Common myeloid progenitor, CD34-positive (primary cell): ENCODE measurements at regions not wholly inside any gene's neighbourhood (a gene's known extent, or its start where the extent isn't known, plus 50 kb on each side); places are given as distances from the start of the nearest gene placed in this dataset.

Source experiments
- CTCF ChIA-PET: fragments of 350-600 bp; sonication (Branson Sonifier 250); formaldehyde crosslinking; loops from one replicate; lab custom pipeline; 2021; ENCODE audit warnings: antibody characterized with exemption; lab: Charles Lee
- POLR2A ChIA-PET: fragments of 350-600 bp; sonication (Branson Sonifier 250); formaldehyde crosslinking; loops from one replicate; lab custom pipeline; 2021; ENCODE audit warnings: antibody characterized with exemption; lab: Charles Lee
- DNase-seq, 3 donors: peaks; one replicate each; pipeline versions ENCODE4 v3.0.0 to v3.0.0-alpha.2; 2013
- H3K27ac ChIP-seq, 2 experiments: 1 replicate in 1 of 2; 2 replicates in 1 of 2; pipeline ENCODE4 v1.7.0; 2013; ENCODE audit warnings: inconsistent platforms in 2 of 2, low read length in 2 of 2, mild to moderate bottlenecking in 2 of 2, low read depth in 1 of 2, moderate library complexity in 1 of 2; ENCODE audit not compliant: severe bottlenecking in 2 of 2, insufficient read depth in 1 of 2, poor library complexity in 1 of 2
- H3K27me3 ChIP-seq, 5 experiments: replicated peaks in 2 of 5; 1 replicate in 3 of 5; 2 replicates in 2 of 5; pipeline versions ENCODE4 v1.6.1 to v1.7.0; 2013; ENCODE audit warnings: low read length in 4 of 5, mild to moderate bottlenecking in 2 of 5, moderate library complexity in 2 of 5, inconsistent platforms in 1 of 5; ENCODE audit not compliant: insufficient read depth in 5 of 5, control insufficient read depth in 4 of 5
- H3K36me3 ChIP-seq, 4 experiments: 1 replicate in 2 of 4; 2 replicates in 2 of 4; pipeline versions ENCODE4 v1.6.1 to v1.7.0; 2013; ENCODE audit warnings: low read length in 3 of 4, control low read depth in 1 of 4, mild to moderate bottlenecking in 1 of 4; ENCODE audit not compliant: control insufficient read depth in 4 of 4, insufficient read depth in 4 of 4
- H3K4me1 ChIP-seq, 4 experiments: 1 replicate in 3 of 4; 2 replicates in 1 of 4; pipeline versions ENCODE4 v1.6.1 to v1.7.1; 2013; ENCODE audit warnings: low read length in 3 of 4, mild to moderate bottlenecking in 3 of 4, control low read depth in 1 of 4, inconsistent platforms in 1 of 4, moderate library complexity in 1 of 4; ENCODE audit not compliant: control insufficient read depth in 4 of 4, insufficient read depth in 4 of 4; ENCODE audit errors: control extremely low read depth in 1 of 4
- H3K4me3 ChIP-seq, 7 experiments: 1 replicate in 4 of 7; 2 replicates in 3 of 7; pipeline versions ENCODE4 v1.5.1 to v1.7.0; 2013; ENCODE audit warnings: mild to moderate bottlenecking in 7 of 7, low read length in 6 of 7, moderate library complexity in 6 of 7, inconsistent platforms in 2 of 7, low read depth in 2 of 7, control low read depth in 1 of 7; ENCODE audit not compliant: insufficient read depth in 4 of 7, control insufficient read depth in 1 of 7; ENCODE audit errors: extremely low read depth in 1 of 7
- H3K9me3 ChIP-seq, 5 experiments: 1 replicate in 4 of 5; 2 replicates in 1 of 5; pipeline versions ENCODE4 v1.6.1 to v1.7.1; 2013; ENCODE audit warnings: low read length in 4 of 5, mild to moderate bottlenecking in 2 of 5, inconsistent platforms in 1 of 5, low read depth in 1 of 5, moderate library complexity in 1 of 5; ENCODE audit not compliant: control insufficient read depth in 4 of 5, insufficient read depth in 2 of 5; ENCODE audit errors: control extremely low read depth in 1 of 5
- WGBS: methylation state at CpG from one replicate; pipeline ENCODE4 v1.1.5; 2013; ENCODE audit not compliant: insufficient coverage; 5-methylcytosine and 5-hydroxymethylcytosine counted together

GRCh38 chrY:7465185-7465621 lies 553.7 kb upstream of the AMELY start:
- H3K27ac ChIP-seq = no peak overlapping the region
- no CpG with 5 or more reads among the region's 6 CpGs for WGBS
- POLR2A ChIA-PET = no interaction called here
- CTCF ChIA-PET = no interaction called here
- DNase-seq = no peak
- no peaks in the 10 kb centered on the region for H3K9me3 ChIP-seq
- H3K36me3 ChIP-seq = no peaks in the 10 kb centered on the region
- H3K4me3 ChIP-seq = no peak overlapping the region
- H3K27me3 ChIP-seq = no peaks in the 10 kb centered on the region
- H3K4me1 ChIP-seq = no peaks in the 10 kb centered on the region

GRCh38 chrY:7464742-7465141 lies 553.2 kb upstream of the AMELY start:
- Histone ChIP-seq H3K9me3 (no peaks in the 10 kb centered on the region), H3K36me3 (no peaks in the 10 kb centered on the region), H3K27ac (no peak overlapping the region), H3K27me3 (no peaks in the 10 kb centered on the region), H3K4me3 (no peak overlapping the region), H3K4me1 (no peaks in the 10 kb centered on the region)
- no CpG with 5 or more reads among the region's 2 CpGs for WGBS
- ChIA-PET POLR2A (no interaction called here), CTCF (no interaction called here)
- DNase-seq = no peak

GRCh38 chrY:7463711-7464110 lies 552.2 kb upstream of the AMELY start:
- CTCF ChIA-PET = no interaction called here
- no peaks in the 10 kb centered on the region for H3K9me3 ChIP-seq
- no peak overlapping the region for H3K4me3 ChIP-seq
- no peak overlapping the region for H3K27ac ChIP-seq
- no peaks in the 10 kb centered on the region for H3K27me3 ChIP-seq
- no peaks in the 10 kb centered on the region for H3K4me1 ChIP-seq
- POLR2A ChIA-PET = no interaction called here
- no CpG with 5 or more reads among the region's 2 CpGs for WGBS
- H3K36me3 ChIP-seq = no peaks in the 10 kb centered on the region
- no peak for DNase-seq

GRCh38 chrY:7463196-7463595 lies 551.6 kb upstream of the AMELY start:
- no CpG with 5 or more reads among the region's 2 CpGs for whole genome bisulfite sequencing
- POLR2A ChIA-PET = no interaction called here
- Histone ChIP-seq H3K4me1 (no peaks in the 10 kb centered on the region), H3K27ac (no peak overlapping the region), H3K27me3 (no peaks in the 10 kb centered on the region), H3K4me3 (no peak overlapping the region), H3K9me3 (no peaks in the 10 kb centered on the region), H3K36me3 (no peaks in the 10 kb centered on the region)
- CTCF ChIA-PET = no interaction called here
- no peak for DNase-seq

- H3K9me3 ChIP-seq = no peaks in the 10 kb centered on the region
- no peak overlapping the region for H3K4me3 ChIP-seq
- H3K27me3 ChIP-seq = no peaks in the 10 kb centered on the region
- ChIA-PET POLR2A (no interaction called here), CTCF (no interaction called here)
- no peak overlapping the region for H3K27ac ChIP-seq
- no peak for DNase-seq
- no peaks in the 10 kb centered on the region for H3K4me1 ChIP-seq
- H3K36me3 ChIP-seq = no peaks in the 10 kb centered on the region
- whole genome bisulfite sequencing = no CpG with 5 or more reads among the region's 2 CpGs
Observed at GRCh38 chrY:7462657-7463056, 551.1 kb upstream of the AMELY start.

GRCh38 chrY:7461873-7462525 lies 550.4 kb upstream of the AMELY start:
- CTCF ChIA-PET = no interaction called here
- Histone ChIP-seq H3K27me3 (no peaks in the 10 kb centered on the region), H3K4me3 (no peak overlapping the region), H3K27ac (no peak overlapping the region), H3K4me1 (no peaks in the 10 kb centered on the region), H3K36me3 (no peaks in the 10 kb centered on the region), H3K9me3 (no peaks in the 10 kb centered on the region)
- POLR2A ChIA-PET = no interaction called here
- DNase-seq = no peak
- no CpG with 5 or more reads among the region's 6 CpGs for WGBS

GRCh38 chrY:7459802-7460201 lies 548.2 kb upstream of the AMELY start:
- ChIA-PET CTCF (no interaction called here), POLR2A (no interaction called here)
- no peak for DNase-seq
- Histone ChIP-seq H3K27ac (no peak overlapping the region), H3K36me3 (no peaks in the 10 kb centered on the region), H3K27me3 (no peaks in the 10 kb centered on the region), H3K9me3 (no peaks in the 10 kb centered on the region), H3K4me1 (no peaks in the 10 kb centered on the region), H3K4me3 (no peak overlapping the region)
